ENCODE measurements at regions not wholly inside any gene's neighbourhood (a gene's known extent, or its start where the extent isn't known, plus 50 kb on each side); places are given as distances from the start of the nearest gene placed in this dataset.

GRCh38 chr2:20900052-20900636, 77.2 kb upstream of the LDAH start:
- no peak overlapping the region for H3K27ac Mint-ChIP-seq
- no peak overlapping the region for H3K4me3 Mint-ChIP-seq
- ChIA-PET POLR2A (no interaction called here), CTCF (no interaction called here)
- intact Hi-C loops (cut with micrococcal nuclease) = no loop called here
- no peaks in the 10 kb centered on the region for H3K4me1 Mint-ChIP-seq (ENCODE audit: low read depth)
- H3K27me3 Mint-ChIP-seq = peaks cover 23% of the 10 kb centered on the region
- no peak for DNase-seq
- no peaks in the 10 kb centered on the region for H3K36me3 Mint-ChIP-seq
- no peaks in the 10 kb centered on the region for H3K9me3 Mint-ChIP-seq

- POLR2A ChIA-PET = no interaction called here
- no peaks in the 10 kb centered on the region for H3K4me1 Mint-ChIP-seq (ENCODE audit: low read depth)
- intact Hi-C loops (cut with micrococcal nuclease) = no loop called here
- H3K27ac Mint-ChIP-seq = no peak overlapping the region
- no peaks in the 10 kb centered on the region for H3K36me3 Mint-ChIP-seq
- peaks cover 28% of the 10 kb centered on the region for H3K27me3 Mint-ChIP-seq
- DNase-seq = no peak
- no peak overlapping the region for H3K4me3 Mint-ChIP-seq
- no peaks in the 10 kb centered on the region for H3K9me3 Mint-ChIP-seq
- CTCF ChIA-PET = no interaction called here
Measured at GRCh38 chr2:20897874-20898453, 75.1 kb upstream of the LDAH start.

GRCh38 chr2:20897047-20897446, 74.1 kb upstream of the LDAH start:
- Mint-ChIP-seq H3K4me3 (no peak overlapping the region), H3K27me3 (peaks cover 33% of the 10 kb centered on the region), H3K27ac (no peak overlapping the region), H3K36me3 (no peaks in the 10 kb centered on the region), H3K9me3 (no peaks in the 10 kb centered on the region), H3K4me1 (ENCODE audit: low read depth) (no peaks in the 10 kb centered on the region)
- intact Hi-C loops (cut with micrococcal nuclease) = no loop called here
- POLR2A ChIA-PET = no interaction called here
- DNase-seq = no peak
- CTCF ChIA-PET = no interaction called here

- ChIA-PET POLR2A (no interaction called here), CTCF (no interaction called here)
- DNase-seq = no peak
- no peaks in the 10 kb centered on the region for H3K36me3 Mint-ChIP-seq
- H3K9me3 Mint-ChIP-seq = no peaks in the 10 kb centered on the region
- no peak overlapping the region for H3K27ac Mint-ChIP-seq
- H3K4me3 Mint-ChIP-seq = no peak overlapping the region
- no peaks in the 10 kb centered on the region for H3K27me3 Mint-ChIP-seq
- H3K4me1 Mint-ChIP-seq (ENCODE audit: low read depth) = no peaks in the 10 kb centered on the region
- intact Hi-C loops (cut with micrococcal nuclease) = no loop called here
Measured at GRCh38 chr2:20884829-20885228, 61.9 kb upstream of the LDAH start.

GRCh38 chr2:20882466-20883170, 59.7 kb upstream of the LDAH start:
- no peaks in the 10 kb centered on the region for H3K27me3 Mint-ChIP-seq
- H3K9me3 Mint-ChIP-seq = no peaks in the 10 kb centered on the region
- intact Hi-C loops (cut with micrococcal nuclease) = no loop called here
- ChIA-PET POLR2A (no interaction called here), CTCF (interaction anchor here (1.7 kb wide), 1 partner anchor 15 kb away, joined by 3 read pairs; no protein-coding TSS in a partner anchor)
- no peaks in the 10 kb centered on the region for H3K4me1 Mint-ChIP-seq (ENCODE audit: low read depth)
- H3K36me3 Mint-ChIP-seq = no peaks in the 10 kb centered on the region
- H3K27ac Mint-ChIP-seq = no peak overlapping the region
- DNase-seq = no peak
- H3K4me3 Mint-ChIP-seq = no peak overlapping the region

GRCh38 chr2:20880221-20880771, 57.4 kb upstream of the LDAH start:
- ChIA-PET CTCF (no interaction called here), POLR2A (no interaction called here)
- no peaks in the 10 kb centered on the region for H3K4me1 Mint-ChIP-seq (ENCODE audit: low read depth)
- no peaks in the 10 kb centered on the region for H3K36me3 Mint-ChIP-seq
- no peaks in the 10 kb centered on the region for H3K27me3 Mint-ChIP-seq
- no peak for DNase-seq
- no peak overlapping the region for H3K27ac Mint-ChIP-seq
- intact Hi-C loops (cut with micrococcal nuclease) = no loop called here
- H3K9me3 Mint-ChIP-seq = no peaks in the 10 kb centered on the region
- no peak overlapping the region for H3K4me3 Mint-ChIP-seq

GRCh38 chr2:20879221-20879620, 56.3 kb upstream of the LDAH start:
- DNase-seq = no peak
- Mint-ChIP-seq H3K4me1 (ENCODE audit: low read depth) (no peaks in the 10 kb centered on the region), H3K27me3 (peaks cover 3% of the 10 kb centered on the region), H3K4me3 (no peak overlapping the region), H3K27ac (no peak overlapping the region), H3K9me3 (no peaks in the 10 kb centered on the region), H3K36me3 (no peaks in the 10 kb centered on the region)
- intact Hi-C loops (cut with micrococcal nuclease) = no loop called here
- CTCF ChIA-PET = no interaction called here
- POLR2A ChIA-PET = no interaction called here

GRCh38 chr2:20877960-20878359, 55.1 kb upstream of the LDAH start:
- POLR2A ChIA-PET = no interaction called here
- DNase-seq = no peak
- Mint-ChIP-seq H3K9me3 (no peaks in the 10 kb centered on the region), H3K4me1 (ENCODE audit: low read depth) (no peaks in the 10 kb centered on the region), H3K36me3 (no peaks in the 10 kb centered on the region), H3K27me3 (peaks cover 7% of the 10 kb centered on the region), H3K27ac (no peak overlapping the region), H3K4me3 (no peak overlapping the region)
- intact Hi-C loops (cut with micrococcal nuclease) = no loop called here
- CTCF ChIA-PET = no interaction called here
